GM23338 (cell line): ENCODE measurements at regions not wholly inside any gene's neighbourhood (a gene's known extent, or its start where the extent isn't known, plus 50 kb on each side); places are given as distances from the start of the nearest gene placed in this dataset.
A peak's percentile ranks its signal among the peaks of the same experiment; 100 is the strongest.

ENCODE experiments used
- ATAC-seq: fragments of 200-7000 bp; cut with Tn5 transposase; 3 replicates; pipeline ENCODE4 v1.9.1; 2020
- DNase-seq: peaks from one replicate; pipeline ENCODE4 v3.0.0-alpha.2; 2015; ENCODE audit warnings: low spot score
- H2AFZ ChIP-seq: fragments of 200-600 bp; sonication (generic); 2 replicates; pipeline ENCODE4 v1.8.0; 2016; ENCODE audit warnings: antibody characterized with exemption, mild to moderate bottlenecking, moderate library complexity
- H3F3A ChIP-seq: fragments of 200-600 bp; sonication (generic); replicated peaks from 2 replicates; pipeline ENCODE4 v1.8.0; 2017; ENCODE audit warnings: antibody characterized with exemption, mixed run types, low read depth
- H3K27ac ChIP-seq: fragments of 200-600 bp; sonication (generic); 2 replicates; pipeline ENCODE4 v1.6.1; 2016; ENCODE audit warnings: low read depth
- H3K27me3 ChIP-seq: fragments of 200-600 bp; sonication (generic); 2 replicates; pipeline ENCODE4 v1.8.0; 2016; ENCODE audit warnings: mild to moderate bottlenecking, mixed run types, moderate library complexity; ENCODE audit not compliant: insufficient read depth
- H3K36me3 ChIP-seq: fragments of 200-600 bp; sonication (generic); 2 replicates; pipeline ENCODE4 v1.8.0; 2016; ENCODE audit warnings: mild to moderate bottlenecking; ENCODE audit not compliant: insufficient read depth
- H3K4me1 ChIP-seq: fragments of 200-600 bp; sonication (generic); 2 replicates; pipeline ENCODE4 v1.8.0; 2016; ENCODE audit warnings: mild to moderate bottlenecking, moderate library complexity; ENCODE audit not compliant: insufficient read depth
- H3K4me2 ChIP-seq: fragments of 200-600 bp; sonication (generic); 2 replicates; pipeline ENCODE4 v1.7.1; 2017; ENCODE audit warnings: mixed run types
- H3K4me3 ChIP-seq: fragments of 200-600 bp; sonication (generic); 2 replicates; pipeline ENCODE4 v1.6.1; 2016; ENCODE audit warnings: mixed run types
- H3K79me2 ChIP-seq: fragments of 200-600 bp; sonication (generic); replicated peaks from 2 replicates; pipeline ENCODE4 v1.8.0; 2017; ENCODE audit warnings: mild to moderate bottlenecking; ENCODE audit not compliant: insufficient read depth
- H3K9me2 ChIP-seq: fragments of 200-600 bp; sonication (generic); 2 replicates; pipeline ENCODE4 v1.8.0; 2017; ENCODE audit not compliant: insufficient read depth
- H4K20me1 ChIP-seq: fragments of 200-600 bp; sonication (generic); replicated peaks from 2 replicates; pipeline ENCODE4 v1.8.0; 2017; ENCODE audit warnings: mild to moderate bottlenecking; ENCODE audit not compliant: insufficient read depth
- H3K27ac Mint-ChIP-seq: 2 replicates; pipeline ENCODE4 v1.8.0; 2020; ENCODE audit warnings: inconsistent platforms, mild to moderate bottlenecking, moderate library complexity, mixed read lengths
- H3K27me3 Mint-ChIP-seq: 3 replicates; pipeline ENCODE4 v1.8.0; 2022; ENCODE audit warnings: low read depth, mild to moderate bottlenecking, moderate library complexity, mixed read lengths, inconsistent platforms; ENCODE audit not compliant: insufficient read depth, poor library complexity
- H3K36me3 Mint-ChIP-seq: 3 replicates; pipeline ENCODE4 v1.8.0; 2021; ENCODE audit warnings: low read depth, mild to moderate bottlenecking, inconsistent platforms, moderate library complexity, mixed read lengths
- H3K4me1 Mint-ChIP-seq: 3 replicates; pipeline ENCODE4 v1.8.0; 2020; ENCODE audit warnings: mild to moderate bottlenecking, inconsistent platforms, mixed read lengths
- H3K4me3 Mint-ChIP-seq: 3 replicates; pipeline ENCODE4 v1.8.0; 2021; ENCODE audit warnings: moderate library complexity, mild to moderate bottlenecking, inconsistent platforms, mixed read lengths
- H3K9me3 Mint-ChIP-seq: 3 replicates; pipeline ENCODE4 v1.8.0; 2020; ENCODE audit warnings: moderate library complexity, mild to moderate bottlenecking, inconsistent platforms, mixed read lengths
- EZH2 ChIP-seq: fragments of 200-600 bp; sonication (generic); IDR thresholded peaks from one replicate; pipeline ENCODE4 v1.8.0; 2017; ENCODE audit warnings: antibody characterized with exemption, mild to moderate bottlenecking, low read depth; ENCODE audit not compliant: unreplicated experiment
- JUNB ChIP-seq: IDR thresholded peaks from one replicate; pipeline ENCODE4 v1.6.1; 2016; ENCODE audit warnings: antibody characterized with exemption; ENCODE audit not compliant: unreplicated experiment
- NANOG ChIP-seq: IDR thresholded peaks from 2 replicates; pipeline ENCODE4 v1.6.1; 2016; ENCODE audit warnings: antibody characterized with exemption, borderline replicate concordance
- POLR2AphosphoS5 ChIP-seq: IDR thresholded peaks from 2 replicates; pipeline ENCODE4 v1.6.1; 2016; ENCODE audit warnings: antibody characterized with exemption, low read depth
- STAT1 ChIP-seq: IDR thresholded peaks from one replicate; pipeline ENCODE4 v1.6.1; 2016; ENCODE audit warnings: antibody characterized with exemption; ENCODE audit not compliant: unreplicated experiment
- ZNF114 ChIP-seq: fragments of 250-450 bp; sonication (Bioruptor Pico); IDR thresholded peaks from 2 replicates; pipeline ENCODE4 v1.5.0; 2020; ENCODE audit warnings: mild to moderate bottlenecking, moderate library complexity
- TF ChIP-seq, protein P1 (sequence below): fragments of 250-450 bp; sonication (Bioruptor Pico); IDR thresholded peaks from 2 replicates; pipeline ENCODE4 v1.5.0; 2020; ENCODE audit warnings: mild to moderate bottlenecking, moderate library complexity
- TF ChIP-seq, protein P2 (sequence below), 2 experiments: fragments of 200-600 bp in 1 of 2; sonication (generic) in 1 of 2; conservative IDR thresholded peaks; 2 replicates each; pipeline versions ENCODE4 v1.5.1 to v1.6.1; 2016 to 2017; ENCODE audit warnings: antibody characterized with exemption in 2 of 2, low read depth in 2 of 2, mild to moderate bottlenecking in 2 of 2, moderate library complexity in 1 of 2
- TF ChIP-seq, protein P3 (sequence below): IDR thresholded peaks from 2 replicates; pipeline ENCODE4 v1.6.1; 2016; ENCODE audit warnings: antibody characterized with exemption

DNA sequence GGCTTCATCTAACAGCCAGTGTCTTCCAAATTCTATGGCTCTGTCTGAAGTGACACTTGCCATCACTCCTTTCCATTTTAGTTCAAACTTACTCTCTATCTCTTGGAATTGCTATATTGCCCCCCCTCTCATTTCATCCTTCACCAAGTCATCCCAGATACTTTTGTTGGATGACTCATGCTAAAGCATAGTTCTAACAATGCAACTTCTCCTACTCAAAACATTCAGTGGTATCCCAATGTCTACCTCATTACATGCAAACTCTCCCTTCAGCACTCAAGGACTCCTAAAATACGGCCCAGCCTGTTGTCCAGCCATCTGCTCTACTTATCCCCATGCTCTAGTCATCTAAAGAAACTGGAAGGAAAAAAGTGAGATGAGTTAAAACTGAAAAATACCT lies 171.6 kb downstream of the RASEF start (continued):
- TF ChIP-seq, protein P1, sequence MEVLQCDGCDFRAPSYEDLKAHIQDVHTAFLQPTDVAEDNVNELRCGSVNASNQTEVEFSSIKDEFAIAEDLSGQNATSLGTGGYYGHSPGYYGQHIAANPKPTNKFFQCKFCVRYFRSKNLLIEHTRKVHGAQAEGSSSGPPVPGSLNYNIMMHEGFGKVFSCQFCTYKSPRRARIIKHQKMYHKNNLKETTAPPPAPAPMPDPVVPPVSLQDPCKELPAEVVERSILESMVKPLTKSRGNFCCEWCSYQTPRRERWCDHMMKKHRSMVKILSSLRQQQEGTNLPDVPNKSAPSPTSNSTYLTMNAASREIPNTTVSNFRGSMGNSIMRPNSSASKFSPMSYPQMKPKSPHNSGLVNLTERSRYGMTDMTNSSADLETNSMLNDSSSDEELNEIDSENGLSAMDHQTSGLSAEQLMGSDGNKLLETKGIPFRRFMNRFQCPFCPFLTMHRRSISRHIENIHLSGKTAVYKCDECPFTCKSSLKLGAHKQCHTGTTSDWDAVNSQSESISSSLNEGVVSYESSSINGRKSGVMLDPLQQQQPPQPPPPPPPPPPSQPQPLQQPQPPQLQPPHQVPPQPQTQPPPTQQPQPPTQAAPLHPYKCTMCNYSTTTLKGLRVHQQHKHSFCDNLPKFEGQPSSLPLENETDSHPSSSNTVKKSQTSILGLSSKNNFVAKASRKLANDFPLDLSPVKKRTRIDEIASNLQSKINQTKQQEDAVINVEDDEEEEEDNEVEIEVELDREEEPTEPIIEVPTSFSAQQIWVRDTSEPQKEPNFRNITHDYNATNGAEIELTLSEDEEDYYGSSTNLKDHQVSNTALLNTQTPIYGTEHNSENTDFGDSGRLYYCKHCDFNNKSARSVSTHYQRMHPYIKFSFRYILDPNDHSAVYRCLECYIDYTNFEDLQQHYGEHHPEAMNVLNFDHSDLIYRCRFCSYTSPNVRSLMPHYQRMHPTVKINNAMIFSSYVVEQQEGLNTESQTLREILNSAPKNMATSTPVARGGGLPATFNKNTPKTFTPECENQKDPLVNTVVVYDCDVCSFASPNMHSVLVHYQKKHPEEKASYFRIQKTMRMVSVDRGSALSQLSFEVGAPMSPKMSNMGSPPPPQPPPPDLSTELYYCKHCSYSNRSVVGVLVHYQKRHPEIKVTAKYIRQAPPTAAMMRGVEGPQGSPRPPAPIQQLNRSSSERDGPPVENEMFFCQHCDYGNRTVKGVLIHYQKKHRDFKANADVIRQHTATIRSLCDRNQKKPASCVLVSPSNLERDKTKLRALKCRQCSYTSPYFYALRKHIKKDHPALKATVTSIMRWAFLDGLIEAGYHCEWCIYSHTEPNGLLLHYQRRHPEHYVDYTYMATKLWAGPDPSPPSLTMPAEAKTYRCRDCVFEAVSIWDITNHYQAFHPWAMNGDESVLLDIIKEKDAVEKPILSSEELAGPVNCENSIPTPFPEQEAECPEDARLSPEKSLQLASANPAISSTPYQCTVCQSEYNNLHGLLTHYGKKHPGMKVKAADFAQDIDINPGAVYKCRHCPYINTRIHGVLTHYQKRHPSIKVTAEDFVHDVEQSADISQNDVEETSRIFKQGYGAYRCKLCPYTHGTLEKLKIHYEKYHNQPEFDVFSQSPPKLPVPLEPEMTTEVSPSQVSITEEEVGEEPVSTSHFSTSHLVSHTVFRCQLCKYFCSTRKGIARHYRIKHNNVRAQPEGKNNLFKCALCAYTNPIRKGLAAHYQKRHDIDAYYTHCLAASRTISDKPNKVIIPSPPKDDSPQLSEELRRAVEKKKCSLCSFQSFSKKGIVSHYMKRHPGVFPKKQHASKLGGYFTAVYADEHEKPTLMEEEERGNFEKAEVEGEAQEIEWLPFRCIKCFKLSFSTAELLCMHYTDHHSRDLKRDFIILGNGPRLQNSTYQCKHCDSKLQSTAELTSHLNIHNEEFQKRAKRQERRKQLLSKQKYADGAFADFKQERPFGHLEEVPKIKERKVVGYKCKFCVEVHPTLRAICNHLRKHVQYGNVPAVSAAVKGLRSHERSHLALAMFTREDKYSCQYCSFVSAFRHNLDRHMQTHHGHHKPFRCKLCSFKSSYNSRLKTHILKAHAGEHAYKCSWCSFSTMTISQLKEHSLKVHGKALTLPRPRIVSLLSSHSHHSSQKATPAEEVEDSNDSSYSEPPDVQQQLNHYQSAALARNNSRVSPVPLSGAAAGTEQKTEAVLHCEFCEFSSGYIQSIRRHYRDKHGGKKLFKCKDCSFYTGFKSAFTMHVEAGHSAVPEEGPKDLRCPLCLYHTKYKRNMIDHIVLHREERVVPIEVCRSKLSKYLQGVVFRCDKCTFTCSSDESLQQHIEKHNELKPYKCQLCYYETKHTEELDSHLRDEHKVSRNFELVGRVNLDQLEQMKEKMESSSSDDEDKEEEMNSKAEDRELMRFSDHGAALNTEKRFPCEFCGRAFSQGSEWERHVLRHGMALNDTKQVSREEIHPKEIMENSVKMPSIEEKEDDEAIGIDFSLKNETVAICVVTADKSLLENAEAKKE (CRISPR knock-in tag): no peak
- TF ChIP-seq, protein P2, sequence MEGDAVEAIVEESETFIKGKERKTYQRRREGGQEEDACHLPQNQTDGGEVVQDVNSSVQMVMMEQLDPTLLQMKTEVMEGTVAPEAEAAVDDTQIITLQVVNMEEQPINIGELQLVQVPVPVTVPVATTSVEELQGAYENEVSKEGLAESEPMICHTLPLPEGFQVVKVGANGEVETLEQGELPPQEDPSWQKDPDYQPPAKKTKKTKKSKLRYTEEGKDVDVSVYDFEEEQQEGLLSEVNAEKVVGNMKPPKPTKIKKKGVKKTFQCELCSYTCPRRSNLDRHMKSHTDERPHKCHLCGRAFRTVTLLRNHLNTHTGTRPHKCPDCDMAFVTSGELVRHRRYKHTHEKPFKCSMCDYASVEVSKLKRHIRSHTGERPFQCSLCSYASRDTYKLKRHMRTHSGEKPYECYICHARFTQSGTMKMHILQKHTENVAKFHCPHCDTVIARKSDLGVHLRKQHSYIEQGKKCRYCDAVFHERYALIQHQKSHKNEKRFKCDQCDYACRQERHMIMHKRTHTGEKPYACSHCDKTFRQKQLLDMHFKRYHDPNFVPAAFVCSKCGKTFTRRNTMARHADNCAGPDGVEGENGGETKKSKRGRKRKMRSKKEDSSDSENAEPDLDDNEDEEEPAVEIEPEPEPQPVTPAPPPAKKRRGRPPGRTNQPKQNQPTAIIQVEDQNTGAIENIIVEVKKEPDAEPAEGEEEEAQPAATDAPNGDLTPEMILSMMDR (conservative IDR thresholded peaks at IDR 0.05; ENCODE audit: low read depth in 2 of 2): no peak
- TF ChIP-seq NANOG (no peak), ZNF114 (CRISPR knock-in tag) (no peak), JUNB (no peak), POLR2AphosphoS5 (no peak)
- TF ChIP-seq, protein P3, sequence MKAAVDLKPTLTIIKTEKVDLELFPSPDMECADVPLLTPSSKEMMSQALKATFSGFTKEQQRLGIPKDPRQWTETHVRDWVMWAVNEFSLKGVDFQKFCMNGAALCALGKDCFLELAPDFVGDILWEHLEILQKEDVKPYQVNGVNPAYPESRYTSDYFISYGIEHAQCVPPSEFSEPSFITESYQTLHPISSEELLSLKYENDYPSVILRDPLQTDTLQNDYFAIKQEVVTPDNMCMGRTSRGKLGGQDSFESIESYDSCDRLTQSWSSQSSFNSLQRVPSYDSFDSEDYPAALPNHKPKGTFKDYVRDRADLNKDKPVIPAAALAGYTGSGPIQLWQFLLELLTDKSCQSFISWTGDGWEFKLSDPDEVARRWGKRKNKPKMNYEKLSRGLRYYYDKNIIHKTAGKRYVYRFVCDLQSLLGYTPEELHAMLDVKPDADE: no peak

DNA sequence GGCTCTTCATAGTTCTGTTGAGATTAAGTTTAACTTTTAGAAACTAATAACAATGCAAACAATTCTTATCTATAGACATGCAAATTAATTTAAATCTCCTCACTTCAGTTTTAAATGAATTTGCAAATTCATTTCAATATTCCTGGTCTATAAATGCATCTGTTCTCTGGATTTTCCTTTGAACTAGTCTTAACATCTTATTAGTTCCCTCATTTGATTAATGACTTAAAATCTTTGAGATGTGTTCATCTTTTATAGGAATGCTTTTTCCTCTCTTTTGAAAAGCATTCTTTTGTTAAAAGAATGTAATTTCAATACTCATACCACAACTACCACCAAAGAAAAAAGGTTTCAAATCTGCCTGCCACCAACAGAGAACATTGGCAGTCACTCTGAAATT lies 169.4 kb downstream of the RASEF start:
- no peaks in the 10 kb centered on the region for H4K20me1 ChIP-seq
- ATAC-seq (no peak), DNase-seq (no peak)
- no peak overlapping the region for H3K27ac Mint-ChIP-seq
- H3K79me2 ChIP-seq: no peaks in the 10 kb centered on the region
- no peak overlapping the region for H2AFZ ChIP-seq
- H3K27me3 Mint-ChIP-seq: no peaks in the 10 kb centered on the region
- H3K4me1 Mint-ChIP-seq: peaks cover 11% of the 10 kb centered on the region
- H3K9me3 Mint-ChIP-seq: peaks cover 10% of the 10 kb centered on the region; the same call in 2 of the 3 replicates
- peaks cover 17% of the 10 kb centered on the region; the same call in 2 of the 3 replicates for H3K36me3 Mint-ChIP-seq
- H3K9me2 ChIP-seq: peaks cover 50% of the 10 kb centered on the region
- H3K4me3 Mint-ChIP-seq: no peak overlapping the region
- no peak overlapping the region for H3K4me2 ChIP-seq
- no peaks in the 10 kb centered on the region for H3K27me3 ChIP-seq
- H3F3A ChIP-seq: 0 out of 2 replicates have a peak, but pooled peaks cover 3% of the 10 kb centered on the region
- H3K4me1 ChIP-seq: peaks cover 32% of the 10 kb centered on the region
- H3K27ac ChIP-seq: peak overlapping the region; percentile 67
- no peak overlapping the region for H3K4me3 ChIP-seq
- no peaks in the 10 kb centered on the region; the same call in none of the 2 replicates for H3K36me3 ChIP-seq
- no peak for TF ChIP-seq STAT1
- TF ChIP-seq, protein P2 (conservative IDR thresholded peaks at IDR 0.05; ENCODE audit: low read depth in 2 of 2): no peak
- no peak for TF ChIP-seq JUNB
- no peak; the same call in 1 of the 2 replicates for TF ChIP-seq NANOG
- no peak for TF ChIP-seq EZH2
